Thyroid gland (tissue), 4 donors: ENCODE measurements at regions not wholly inside any gene's neighbourhood (a gene's known extent, or its start where the extent isn't known, plus 50 kb on each side); places are given as distances from the start of the nearest gene placed in this dataset.

Source experiments
- DNase-seq, 2 donors: peaks; one replicate each; pipeline ENCODE4 v3.0.0-alpha.2; 2019
- H3K27ac ChIP-seq, 3 donors: fragments of 200-600 bp; sonication (generic); 1 replicate in 2 of 3; 2 replicates in 1 of 3; pipeline ENCODE4 v1.5.1; 2016 to 2019; ENCODE audit warnings: mild to moderate bottlenecking in 1 of 3, moderate library complexity in 1 of 3
- H3K27me3 ChIP-seq: fragments of 200-600 bp; sonication (generic); one replicate; pipeline ENCODE4 v1.5.1; 2019
- H3K36me3 ChIP-seq, 2 donors: fragments of 200-600 bp; sonication (generic); one replicate each; pipeline ENCODE4 v1.5.1; 2016 to 2019
- H3K4me1 ChIP-seq, 2 donors: fragments of 200-600 bp; sonication (generic); one replicate each; pipeline ENCODE4 v1.5.1; 2017 to 2019
- H3K4me3 ChIP-seq, 3 donors: fragments of 200-600 bp; sonication (generic); replicated peaks in 1 of 3; 1 replicate in 2 of 3; 2 replicates in 1 of 3; pipeline ENCODE4 v1.5.1; 2016; ENCODE audit warnings: mild to moderate bottlenecking in 1 of 3
- H3K9me3 ChIP-seq: fragments of 200-600 bp; sonication (generic); one replicate; pipeline ENCODE4 v1.5.1; 2017
- POLR2A ChIP-seq, 2 donors: fragments of 450-650 bp; IDR thresholded peaks; one replicate each; pipeline ENCODE4 v1.6.1; 2017; ENCODE audit warnings: antibody characterized with exemption in 2 of 2, mild to moderate bottlenecking in 2 of 2, moderate library complexity in 1 of 2
- WGBS, 2 donors: methylation state at CpG; one replicate each; pipeline ENCODE4 v1.1.5; 2017; 5-methylcytosine and 5-hydroxymethylcytosine counted together
- intact Hi-C: fragments of 100-400 bp; cut with DNase I; formaldehyde crosslinking; loops from one replicate; pipeline ENCODE4 v1.15.1; 2023
- TF ChIP-seq, protein P1 (sequence below), 6 experiments: fragments of 200-600 bp in 3 of 6; fragments of 450-650 bp in 3 of 6; sonication (generic) in 3 of 6; IDR thresholded peaks; one replicate each; pipeline ENCODE4 v1.5.1; 2016 to 2019; ENCODE audit warnings: antibody characterized with exemption in 6 of 6, mild to moderate bottlenecking in 2 of 6, inconsistent platforms in 1 of 6, moderate library complexity in 1 of 6

DNA sequence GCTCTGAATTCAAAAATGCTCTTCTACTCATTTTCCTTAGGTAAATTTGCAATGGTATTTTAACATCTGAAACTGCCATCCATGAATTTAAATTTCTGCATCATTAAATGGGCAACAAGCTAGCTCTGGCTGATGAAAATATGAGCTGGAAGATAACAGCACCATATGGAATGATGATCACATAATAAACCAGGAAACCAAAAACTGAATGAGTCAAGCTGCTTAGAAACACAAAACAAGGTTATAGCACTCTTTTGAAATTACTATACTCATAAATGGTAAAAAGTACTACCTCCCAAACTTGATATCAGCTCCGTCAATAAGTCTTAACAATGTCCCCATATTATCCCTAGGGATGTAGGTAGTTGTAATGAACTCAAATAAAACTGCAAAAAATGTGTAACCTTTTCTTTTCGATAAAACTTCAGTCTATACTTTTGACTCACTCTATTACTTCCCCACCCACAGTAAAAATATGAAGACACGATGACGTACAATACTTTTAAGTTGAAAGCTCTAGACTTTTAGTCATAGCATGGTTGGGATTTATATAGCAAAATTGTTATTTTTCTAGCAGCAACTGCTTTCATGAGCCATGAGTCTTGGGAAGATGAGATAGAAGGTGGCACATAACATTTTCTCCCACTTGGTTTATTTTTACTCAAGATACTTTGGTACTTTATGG is 396.7 kb downstream of the CDH2 start:
- Histone ChIP-seq H3K4me1 (no peaks in the 10 kb centered on the region), H3K9me3 (no peaks in the 10 kb centered on the region), H3K36me3 (no peaks in the 10 kb centered on the region), H3K27ac (no peak overlapping the region), H3K4me3 (no peak overlapping the region), H3K27me3 (no peaks in the 10 kb centered on the region)
- TF ChIP-seq, protein P1, sequence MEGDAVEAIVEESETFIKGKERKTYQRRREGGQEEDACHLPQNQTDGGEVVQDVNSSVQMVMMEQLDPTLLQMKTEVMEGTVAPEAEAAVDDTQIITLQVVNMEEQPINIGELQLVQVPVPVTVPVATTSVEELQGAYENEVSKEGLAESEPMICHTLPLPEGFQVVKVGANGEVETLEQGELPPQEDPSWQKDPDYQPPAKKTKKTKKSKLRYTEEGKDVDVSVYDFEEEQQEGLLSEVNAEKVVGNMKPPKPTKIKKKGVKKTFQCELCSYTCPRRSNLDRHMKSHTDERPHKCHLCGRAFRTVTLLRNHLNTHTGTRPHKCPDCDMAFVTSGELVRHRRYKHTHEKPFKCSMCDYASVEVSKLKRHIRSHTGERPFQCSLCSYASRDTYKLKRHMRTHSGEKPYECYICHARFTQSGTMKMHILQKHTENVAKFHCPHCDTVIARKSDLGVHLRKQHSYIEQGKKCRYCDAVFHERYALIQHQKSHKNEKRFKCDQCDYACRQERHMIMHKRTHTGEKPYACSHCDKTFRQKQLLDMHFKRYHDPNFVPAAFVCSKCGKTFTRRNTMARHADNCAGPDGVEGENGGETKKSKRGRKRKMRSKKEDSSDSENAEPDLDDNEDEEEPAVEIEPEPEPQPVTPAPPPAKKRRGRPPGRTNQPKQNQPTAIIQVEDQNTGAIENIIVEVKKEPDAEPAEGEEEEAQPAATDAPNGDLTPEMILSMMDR (IDR thresholded peaks at IDR 0.05) = no peak
- TF ChIP-seq POLR2A (IDR thresholded peaks at IDR 0.05) = no peak
- WGBS, 2 donors = 93 to 96% methylated on average over 4 of the region's 4 CpGs
- DNase-seq = no peak
- intact Hi-C loops = no loop called here

DNA sequence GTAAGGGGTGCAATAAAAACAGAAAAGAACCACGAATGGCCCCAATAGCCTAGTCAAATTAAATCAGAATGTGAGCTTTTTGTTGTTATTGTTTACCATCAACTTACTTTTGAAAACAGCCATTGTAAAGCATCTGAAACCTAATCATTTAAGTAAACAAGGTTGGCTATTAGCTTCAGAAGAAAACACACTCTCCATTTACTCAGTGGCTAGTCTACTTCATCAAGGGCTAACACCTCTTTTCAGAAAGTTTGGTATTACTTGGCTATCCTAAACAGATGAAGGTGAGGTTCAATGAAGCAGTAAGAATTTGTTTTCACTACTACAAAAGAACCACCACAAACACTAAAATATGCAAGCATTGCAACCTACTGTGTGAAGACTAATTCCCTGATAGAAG is 398.0 kb downstream of the CDH2 start:
- no peak overlapping the region for H3K4me3 ChIP-seq
- no peak overlapping the region for H3K27ac ChIP-seq
- no peaks in the 10 kb centered on the region for H3K36me3 ChIP-seq
- H3K27me3 ChIP-seq = no peaks in the 10 kb centered on the region
- intact Hi-C loops = loop anchor here (5.0 kb wide), 1 partner anchor 408 kb away; no protein-coding TSS in a partner anchor
- no peaks in the 10 kb centered on the region for H3K4me1 ChIP-seq
- TF ChIP-seq, protein P1 (IDR thresholded peaks at IDR 0.05) = no peak
- no peak for TF ChIP-seq POLR2A (IDR thresholded peaks at IDR 0.05)
- DNase-seq = no peak
- WGBS, 2 donors = 14 to 25% methylated on average over 1 of the region's 1 CpG
- no peaks in the 10 kb centered on the region for H3K9me3 ChIP-seq

DNA sequence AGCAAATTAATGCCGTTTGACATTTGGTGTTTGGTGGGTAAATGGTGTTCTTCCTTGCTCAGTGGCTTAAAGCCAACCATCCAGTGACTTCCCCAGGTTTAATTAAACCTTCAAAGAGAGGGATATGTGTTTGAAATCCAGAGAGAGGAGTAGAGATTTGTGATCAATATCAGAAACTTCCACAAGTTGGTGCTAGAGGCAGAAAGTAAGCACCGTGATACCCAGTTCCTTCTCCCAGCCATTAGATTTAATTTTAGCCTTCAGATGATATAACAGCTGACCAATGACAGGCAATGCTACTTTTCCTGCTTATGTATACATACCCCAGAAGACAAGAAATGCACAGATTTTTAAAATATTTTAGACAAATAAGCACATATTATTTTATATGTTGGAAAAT is 398.5 kb downstream of the CDH2 start:
- TF ChIP-seq, protein P1 (IDR thresholded peaks at IDR 0.05) = peak in 2 of 6 experiments; percentile 11 to 23
- TF ChIP-seq POLR2A (IDR thresholded peaks at IDR 0.05) = no peak
- no peak overlapping the region for H3K27ac ChIP-seq
- no peak for DNase-seq
- 1 to 12% methylated on average over 2 of the region's 2 CpGs for WGBS, 2 donors
- no peaks in the 10 kb centered on the region for H3K9me3 ChIP-seq
- H3K36me3 ChIP-seq = no peaks in the 10 kb centered on the region
- intact Hi-C loops = loop anchor here (5.0 kb wide), 1 partner anchor 409 kb away; no protein-coding TSS in a partner anchor
- H3K4me3 ChIP-seq = no peak overlapping the region
- H3K4me1 ChIP-seq = no peaks in the 10 kb centered on the region
- H3K27me3 ChIP-seq = no peaks in the 10 kb centered on the region

GRCh38 chr18:27772081-27772480 is 404.8 kb downstream of the CDH2 start:
- H3K27me3 ChIP-seq = no peaks in the 10 kb centered on the region
- intact Hi-C loops = no loop called here
- H3K36me3 ChIP-seq = no peaks in the 10 kb centered on the region
- no peaks in the 10 kb centered on the region for H3K9me3 ChIP-seq
- no peak overlapping the region for H3K27ac ChIP-seq
- WGBS, 2 donors = 66 to 72% methylated on average over 5 of the region's 5 CpGs
- no peak overlapping the region for H3K4me3 ChIP-seq
- H3K4me1 ChIP-seq = no peaks in the 10 kb centered on the region
- DNase-seq = no peak
- TF ChIP-seq, protein P1 (IDR thresholded peaks at IDR 0.05) = no peak
- no peak for TF ChIP-seq POLR2A (IDR thresholded peaks at IDR 0.05)

- Histone ChIP-seq H3K4me1 (no peaks in the 10 kb centered on the region), H3K27me3 (no peaks in the 10 kb centered on the region), H3K36me3 (no peaks in the 10 kb centered on the region), H3K4me3 (no peak overlapping the region), H3K9me3 (no peaks in the 10 kb centered on the region), H3K27ac (no peak overlapping the region)
- DNase-seq = no peak
- intact Hi-C loops = no loop called here
- TF ChIP-seq, protein P1 (IDR thresholded peaks at IDR 0.05) = no peak
- no peak for TF ChIP-seq POLR2A (IDR thresholded peaks at IDR 0.05)
These were observed 405.4 kb downstream of the CDH2 start for GRCh38 chr18:27771571-27771970.
